Transverse colon (tissue), 3 donors: ENCODE measurements at regions not wholly inside any gene's neighbourhood (a gene's known extent, or its start where the extent isn't known, plus 50 kb on each side); places are given as distances from the start of the nearest gene placed in this dataset.

Source experiments
- POLR2A ChIP-seq: fragments of 450-650 bp; IDR thresholded peaks from one replicate; pipeline ENCODE4 v1.6.1; 2016; ENCODE audit warnings: antibody characterized with exemption, mild to moderate bottlenecking, moderate library complexity
- TF ChIP-seq, protein P1 (sequence below), 5 experiments: fragments of 200-600 bp in 3 of 5; fragments of 450-650 bp in 2 of 5; sonication (generic) in 3 of 5; IDR thresholded peaks; 1 replicate in 2 of 5; 2 replicates in 3 of 5; pipeline ENCODE4 v1.5.1; 2016 to 2017; ENCODE audit warnings: antibody characterized with exemption in 5 of 5, inconsistent platforms in 3 of 5, mild to moderate bottlenecking in 2 of 5, moderate library complexity in 1 of 5

DNA sequence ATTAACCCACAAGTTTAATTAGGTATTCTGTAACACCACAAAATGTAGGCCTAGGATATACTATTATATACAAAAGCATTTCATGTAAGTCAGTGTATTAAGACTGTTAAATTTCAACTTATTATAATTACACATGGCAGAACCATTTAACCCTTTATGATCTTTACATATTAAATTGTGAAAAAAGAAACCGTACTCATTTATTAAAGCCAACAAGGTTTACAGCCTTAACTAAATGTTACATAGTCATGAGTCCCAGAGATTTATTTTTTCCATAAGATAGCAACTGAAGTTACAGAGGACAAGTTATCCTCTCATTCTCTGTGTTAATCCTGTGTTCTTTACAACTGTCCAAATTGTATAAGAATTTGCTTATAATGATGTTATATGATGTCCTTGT, 615.8 kb upstream of the AGTR1 start:
- TF ChIP-seq, protein P1, sequence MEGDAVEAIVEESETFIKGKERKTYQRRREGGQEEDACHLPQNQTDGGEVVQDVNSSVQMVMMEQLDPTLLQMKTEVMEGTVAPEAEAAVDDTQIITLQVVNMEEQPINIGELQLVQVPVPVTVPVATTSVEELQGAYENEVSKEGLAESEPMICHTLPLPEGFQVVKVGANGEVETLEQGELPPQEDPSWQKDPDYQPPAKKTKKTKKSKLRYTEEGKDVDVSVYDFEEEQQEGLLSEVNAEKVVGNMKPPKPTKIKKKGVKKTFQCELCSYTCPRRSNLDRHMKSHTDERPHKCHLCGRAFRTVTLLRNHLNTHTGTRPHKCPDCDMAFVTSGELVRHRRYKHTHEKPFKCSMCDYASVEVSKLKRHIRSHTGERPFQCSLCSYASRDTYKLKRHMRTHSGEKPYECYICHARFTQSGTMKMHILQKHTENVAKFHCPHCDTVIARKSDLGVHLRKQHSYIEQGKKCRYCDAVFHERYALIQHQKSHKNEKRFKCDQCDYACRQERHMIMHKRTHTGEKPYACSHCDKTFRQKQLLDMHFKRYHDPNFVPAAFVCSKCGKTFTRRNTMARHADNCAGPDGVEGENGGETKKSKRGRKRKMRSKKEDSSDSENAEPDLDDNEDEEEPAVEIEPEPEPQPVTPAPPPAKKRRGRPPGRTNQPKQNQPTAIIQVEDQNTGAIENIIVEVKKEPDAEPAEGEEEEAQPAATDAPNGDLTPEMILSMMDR (IDR thresholded peaks at IDR 0.05) = no peak
- TF ChIP-seq POLR2A = no peak
